Body of pancreas (tissue), 4 donors: ENCODE measurements at regions not wholly inside any gene's neighbourhood (a gene's known extent, or its start where the extent isn't known, plus 50 kb on each side); places are given as distances from the start of the nearest gene placed in this dataset.

Experiments used
- CTCF ChIP-seq, 7 experiments: fragments of 450-650 bp in 4 of 7; fragments of 200-600 bp in 3 of 7; sonication (generic) in 3 of 7; IDR thresholded peaks; one replicate each; pipeline ENCODE4 v1.5.1; 2016 to 2019; ENCODE audit warnings: antibody characterized with exemption in 7 of 7
- POLR2A ChIP-seq, 3 donors: fragments of 450-650 bp; IDR thresholded peaks; one replicate each; pipeline ENCODE4 v1.6.1; 2016; ENCODE audit warnings: antibody characterized with exemption in 3 of 3, mild to moderate bottlenecking in 2 of 3

DNA sequence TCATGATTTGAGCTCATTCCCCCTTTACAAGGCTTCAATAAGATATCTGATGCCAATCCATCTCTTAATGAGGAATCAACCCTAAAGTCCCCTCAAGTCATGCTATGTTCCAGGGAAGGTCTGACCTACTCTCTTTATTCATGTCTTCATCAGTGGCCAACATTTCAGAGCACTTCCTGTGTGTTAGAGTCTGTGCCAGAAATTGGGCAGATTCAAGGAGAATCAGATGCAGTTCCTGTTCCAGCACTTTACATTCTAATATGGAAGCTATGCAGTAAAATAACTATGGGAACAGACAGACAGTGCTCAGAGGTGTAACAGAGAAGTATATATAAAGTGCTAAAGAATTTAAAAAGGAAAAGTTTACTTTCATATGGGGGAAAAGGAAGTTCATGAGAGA is 193.4 kb upstream of the NR4A3 start:
- TF ChIP-seq CTCF (IDR thresholded peaks at IDR 0.05): no peak
- no peak for TF ChIP-seq POLR2A (IDR thresholded peaks at IDR 0.05)
